HG03097 (cell line): ENCODE measurements at regions not wholly inside any gene's neighbourhood (a gene's known extent, or its start where the extent isn't known, plus 50 kb on each side); places are given as distances from the start of the nearest gene placed in this dataset.
"Not testable (repeated sequence)": the region's sequence is repeated elsewhere in the genome, so short reads cannot be mapped to it uniquely, and the experiment has no call there.

Source experiments
- ATAC-seq: cut with Tn5 transposase; IDR thresholded peaks from one replicate; pipeline ENCODE4 v1.9.1; 2021; ENCODE audit not compliant: unreplicated experiment, low FRiP score

GRCh38 chr7:80082213-80082612 is 52.4 kb upstream of the GNAI1 start:
- no peak for ATAC-seq

GRCh38 chr7:80078886-80079285 is 55.7 kb upstream of the GNAI1 start:
- no peak for ATAC-seq

- ATAC-seq: no peak
Observed at GRCh38 chr7:80078159-80078731, 56.4 kb upstream of the GNAI1 start.

- no peak for ATAC-seq
Observed at GRCh38 chr7:80070391-80070790, 64.2 kb upstream of the GNAI1 start.

GRCh38 chr7:80066639-80067038 is 68.0 kb upstream of the GNAI1 start:
- no peak for ATAC-seq

GRCh38 chr7:80063834-80064233 is 70.8 kb upstream of the GNAI1 start:
- no peak for ATAC-seq

- no peak for ATAC-seq
Observed at GRCh38 chr7:80060218-80060806, 74.3 kb upstream of the GNAI1 start.

- no peak for ATAC-seq
Observed at GRCh38 chr7:80057488-80057887, 77.1 kb upstream of the GNAI1 start.

- no peak for ATAC-seq
Observed at GRCh38 chr7:80054356-80054755, 80.3 kb upstream of the GNAI1 start.

GRCh38 chr7:80053124-80053523 is 81.5 kb upstream of the GNAI1 start:
- no peak for ATAC-seq

GRCh38 chr7:80047856-80048459 is 86.7 kb upstream of the GNAI1 start:
- no peak for ATAC-seq

GRCh38 chr7:80047032-80047431 is 87.6 kb upstream of the GNAI1 start:
- no peak for ATAC-seq

GRCh38 chr7:80044796-80045195 is 89.8 kb upstream of the GNAI1 start:
- no peak for ATAC-seq

- no peak for ATAC-seq
Observed at GRCh38 chr7:80040752-80041151, 93.9 kb upstream of the GNAI1 start.

- ATAC-seq: no peak
Observed at GRCh38 chr7:80040335-80040734, 94.3 kb upstream of the GNAI1 start.

- no peak for ATAC-seq
Observed at GRCh38 chr7:80039251-80039884, 95.3 kb upstream of the GNAI1 start.

- no peak for ATAC-seq
Observed at GRCh38 chr7:80037689-80038088, 96.9 kb upstream of the GNAI1 start.

- ATAC-seq: no peak
Observed at GRCh38 chr7:80036107-80036506, 98.5 kb upstream of the GNAI1 start.

- ATAC-seq: no peak
Observed at GRCh38 chr7:80028717-80029116, 105.9 kb upstream of the GNAI1 start.

- no peak for ATAC-seq
Observed at GRCh38 chr7:80027611-80028173, 106.9 kb upstream of the GNAI1 start.

GRCh38 chr7:80026766-80027165 is 107.9 kb upstream of the GNAI1 start:
- no peak for ATAC-seq

GRCh38 chr7:80020277-80020676 is 114.4 kb upstream of the GNAI1 start:
- ATAC-seq: not testable (repeated sequence)
